HCT116 (cell line): ENCODE measurements at regions not wholly inside any gene's neighbourhood (a gene's known extent, or its start where the extent isn't known, plus 50 kb on each side); places are given as distances from the start of the nearest gene placed in this dataset.

Experiments used
- ATAC-seq: fragments of 200-7000 bp; cut with Tn5 transposase; 2 replicates; pipeline ENCODE4 v1.9.1; 2020; ENCODE audit warnings: mild to moderate bottlenecking, moderate library complexity
- BruUV-seq: library from RNA; stranded (reverse); fragments of 400-500 nt; replicated peaks from 2 replicates; lab custom pipeline; 2021; lab: Mats Ljungman, UMichigan
- CTCF ChIA-PET: fragments of 300-600 bp; sonication (Branson Sonifier 250); formaldehyde crosslinking; loops from one replicate; lab custom pipeline; 2021; ENCODE audit warnings: antibody characterized with exemption; lab: Charles Lee
- POLR2A ChIA-PET: fragments of 300-600, 350-600 bp; sonication (Branson Sonifier 250); formaldehyde crosslinking; loops from one replicate; lab custom pipeline; 2021; ENCODE audit warnings: antibody characterized with exemption; lab: Charles Lee
- RAD21 ChIA-PET, 2 experiments: fragments of 300-600 bp; sonication (Branson Sonifier 250); formaldehyde crosslinking; loops; one replicate each; lab custom pipeline; 2023; ENCODE audit warnings: low total read pairs in 2 of 2; ENCODE audit not compliant: uncharacterized antibody in 2 of 2, unreplicated experiment in 2 of 2, low non-redundant PET in 1 of 2; lab: Charles Lee
- DNase-seq: peaks from one replicate; pipeline ENCODE4 v3.0.0-alpha.2; 2010; ENCODE audit warnings: low read depth, low spot score
- H2AFZ ChIP-seq: fragments of 200-600 bp; shearing (Covaris generic), sonication (generic); 2 replicates; pipeline ENCODE4 v1.6.1; 2017; ENCODE audit warnings: low read depth, mixed run types, mixed read lengths, antibody characterized with exemption, low read length; ENCODE audit not compliant: poor library complexity, severe bottlenecking
- H3K27ac ChIP-seq: 2 replicates; pipeline ENCODE4 v1.5.1; 2012; ENCODE audit warnings: low read depth, low read length
- H3K27me3 ChIP-seq: fragments of 200-600 bp; sonication (generic); 2 replicates; pipeline ENCODE4 v1.6.1; 2016; ENCODE audit warnings: mixed run types, low read length, mixed read lengths; ENCODE audit not compliant: insufficient read depth
- H3K36me3 ChIP-seq, 2 experiments: fragments of 200-500 bp in 1 of 2; fragments of 200-600 bp in 1 of 2; sonication (Bioruptor generic) in 1 of 2; sonication (generic) in 1 of 2; 2 replicates each; pipeline versions ENCODE4 v1.5.1 to v1.6.1; 2014 to 2016; ENCODE audit warnings: low read length in 2 of 2, inconsistent platforms in 1 of 2, mixed read lengths in 1 of 2, mixed run types in 1 of 2; ENCODE audit not compliant: insufficient read depth in 2 of 2, control insufficient read depth in 1 of 2
- H3K4me1 ChIP-seq, 2 experiments: fragments of 200-600 bp in 1 of 2; sonication (generic) in 1 of 2; 2 replicates each; pipeline versions ENCODE4 v1.5.1 to v1.6.1; 2012 to 2017; ENCODE audit warnings: low read length in 2 of 2, inconsistent platforms in 1 of 2, mild to moderate bottlenecking in 1 of 2, mixed read lengths in 1 of 2, mixed run types in 1 of 2, moderate library complexity in 1 of 2; ENCODE audit not compliant: insufficient read depth in 2 of 2, control insufficient read depth in 1 of 2
- H3K4me2 ChIP-seq: fragments of 200-600 bp; sonication (generic); 2 replicates; pipeline ENCODE4 v1.6.1; 2017; ENCODE audit warnings: mixed run types, low read length, mixed read lengths
- H3K4me3 ChIP-seq, 2 experiments: fragments of 200-600 bp in 1 of 2; sonication (generic) in 1 of 2; replicated peaks in 1 of 2; 2 replicates each; pipeline ENCODE4 v1.5.1; 2011 to 2016; ENCODE audit warnings: low read length in 2 of 2, control low read depth in 1 of 2, low read depth in 1 of 2, mild to moderate bottlenecking in 1 of 2, mixed read lengths in 1 of 2, mixed run types in 1 of 2
- H3K79me2 ChIP-seq: fragments of 200-600 bp; sonication (generic); 2 replicates; pipeline ENCODE4 v1.6.1; 2017; ENCODE audit warnings: mild to moderate bottlenecking, mixed run types, low read length, moderate library complexity, mixed read lengths; ENCODE audit not compliant: insufficient read depth
- H3K9ac ChIP-seq: fragments of 200-600 bp; sonication (generic); 2 replicates; pipeline ENCODE4 v1.6.1; 2016; ENCODE audit warnings: low read length, mixed read lengths
- H3K9me2 ChIP-seq: fragments of 200-600 bp; sonication (generic), shearing (Covaris generic); 2 replicates; pipeline ENCODE4 v1.6.1; 2017; ENCODE audit warnings: mixed run types, mild to moderate bottlenecking, moderate library complexity; ENCODE audit not compliant: insufficient read depth
- H3K9me3 ChIP-seq, 2 experiments: fragments of 200-500 bp in 1 of 2; fragments of 200-600 bp in 1 of 2; sonication (Bioruptor generic) in 1 of 2; sonication (generic) in 1 of 2; 2 replicates each; pipeline ENCODE4 v1.6.1; 2014 to 2017; ENCODE audit warnings: low read length in 2 of 2, mixed read lengths in 2 of 2, inconsistent platforms in 1 of 2, low read depth in 1 of 2, mild to moderate bottlenecking in 1 of 2, mixed run types in 1 of 2, moderate library complexity in 1 of 2; ENCODE audit not compliant: control insufficient read depth in 1 of 2, insufficient read depth in 1 of 2
- H4K20me1 ChIP-seq: fragments of 200-600 bp; sonication (generic), shearing (Covaris generic); 2 replicates; pipeline ENCODE4 v1.6.1; 2017; ENCODE audit warnings: mixed run types, mild to moderate bottlenecking, moderate library complexity; ENCODE audit not compliant: insufficient read depth
- ATF3 ChIP-seq: IDR thresholded peaks from 2 replicates; pipeline ENCODE4 v1.6.1; 2012
- CEBPB ChIP-seq: IDR thresholded peaks from 2 replicates; pipeline ENCODE4 v1.6.1; 2012; ENCODE audit warnings: low read depth
- CTCF ChIP-seq, 3 experiments: fragments of 200-600 bp in 1 of 3; sonication (generic) in 1 of 3; IDR thresholded peaks in 2 of 3; conservative IDR thresholded peaks in 1 of 3; 2 replicates each; pipeline ENCODE4 v1.5.1; 2012 to 2017; ENCODE audit warnings: low read depth in 2 of 3, low read length in 2 of 3, antibody characterized with exemption in 1 of 3, borderline replicate concordance in 1 of 3, control low read depth in 1 of 3, mild to moderate bottlenecking in 1 of 3, mixed read lengths in 1 of 3, mixed run types in 1 of 3, moderate library complexity in 1 of 3; ENCODE audit not compliant: insufficient read depth in 1 of 3
- EGR1 ChIP-seq: IDR thresholded peaks from 2 replicates; pipeline ENCODE4 v1.6.1; 2012; ENCODE audit warnings: low read depth
- EZH2 ChIP-seq: fragments of 200-600 bp; sonication (generic); IDR thresholded peaks from 2 replicates; pipeline ENCODE4 v1.6.1; 2017; ENCODE audit warnings: antibody characterized with exemption, mixed run types
- POLR2A ChIP-seq: IDR thresholded peaks from 2 replicates; pipeline ENCODE4 v1.7.0; 2011; ENCODE audit warnings: borderline replicate concordance; ENCODE audit not compliant: insufficient read depth, insufficient read length; ENCODE audit errors: extremely low read depth
- RAD21 ChIP-seq: IDR thresholded peaks from 2 replicates; pipeline ENCODE4 v1.6.1; 2012; ENCODE audit warnings: low read depth, mild to moderate bottlenecking
- SP1 ChIP-seq: IDR thresholded peaks from 2 replicates; pipeline ENCODE4 v1.6.1; 2012; ENCODE audit warnings: low read depth
- SRF ChIP-seq: IDR thresholded peaks from 2 replicates; pipeline ENCODE4 v1.6.1; 2012; ENCODE audit warnings: low read depth
- TCF7L2 ChIP-seq: IDR thresholded peaks from 2 replicates; pipeline ENCODE4 v1.7.0; 2011; ENCODE audit warnings: borderline replicate concordance, inconsistent platforms; ENCODE audit not compliant: insufficient read depth, insufficient read length; ENCODE audit errors: extremely low read depth
- YY1 ChIP-seq: IDR thresholded peaks from 2 replicates; pipeline ENCODE4 v1.6.1; 2011; ENCODE audit warnings: low read length, low read depth, moderate library complexity, mild to moderate bottlenecking; ENCODE audit not compliant: insufficient replicate concordance; ENCODE audit errors: extremely low read depth
- ZNF274 ChIP-seq: fragments of 200-500 bp; sonication (Bioruptor generic); IDR thresholded peaks from 2 replicates; pipeline ENCODE4 v1.6.1; 2014; ENCODE audit warnings: mild to moderate bottlenecking, low read depth, low read length, inconsistent platforms
- intact Hi-C: fragments of 100-400 bp; cut with micrococcal nuclease; formaldehyde crosslinking; loops from 2 replicates; pipeline ENCODE4 v1.10.0; 2022

- H3K79me2 ChIP-seq = no peaks in the 10 kb centered on the region
- RAD21 ChIA-PET = no interaction called here
- H2AFZ ChIP-seq = no peak overlapping the region
- no peaks in the 10 kb centered on the region for H3K9me3 ChIP-seq
- H3K9ac ChIP-seq = no peak overlapping the region
- H3K27me3 ChIP-seq = no peaks in the 10 kb centered on the region
- no peak overlapping the region for H3K4me2 ChIP-seq
- H3K4me3 ChIP-seq = no peak overlapping the region
- no peak overlapping the region for H3K27ac ChIP-seq
- H4K20me1 ChIP-seq = no peaks in the 10 kb centered on the region
- no TSS peak for BruUV-seq
- POLR2A ChIA-PET = no interaction called here
- H3K36me3 ChIP-seq = no peaks in the 10 kb centered on the region
- TF ChIP-seq YY1 (no peak), TCF7L2 (no peak)
- DNase-seq (no peak), ATAC-seq (no peak)
- CTCF ChIA-PET = no interaction called here
- H3K4me1 ChIP-seq = no peaks in the 10 kb centered on the region
- intact Hi-C loops = no loop called here
- H3K9me2 ChIP-seq = no peaks in the 10 kb centered on the region
Measured at GRCh38 chr13:71045101-71045500, 821.9 kb downstream of the DACH1 start.

GRCh38 chr13:71039440-71039839 is 827.6 kb downstream of the DACH1 start:
- BruUV-seq = no TSS peak

More at GRCh38 chr13:71039440-71039839, 827.6 kb downstream of the DACH1 start:
- Histone ChIP-seq H3K4me2 (no peak overlapping the region), H3K9me2 (no peaks in the 10 kb centered on the region), H3K79me2 (no peaks in the 10 kb centered on the region), H2AFZ (no peak overlapping the region), H3K27ac (no peak overlapping the region), H4K20me1 (no peaks in the 10 kb centered on the region), H3K4me1 (no peaks in the 10 kb centered on the region), H3K4me3 (no peak overlapping the region), H3K36me3 (no peaks in the 10 kb centered on the region), H3K27me3 (no peaks in the 10 kb centered on the region), H3K9ac (no peak overlapping the region), H3K9me3 (no peaks in the 10 kb centered on the region)
- POLR2A ChIA-PET = no interaction called here
- DNase-seq (no peak), ATAC-seq (no peak)
- intact Hi-C loops = no loop called here
- CTCF ChIA-PET = no interaction called here
- RAD21 ChIA-PET = no interaction called here
- no peak for TF ChIP-seq RAD21
- TF ChIP-seq YY1 = no peak
- TF ChIP-seq EZH2 = no peak
- no peak for TF ChIP-seq CEBPB
- no peak for TF ChIP-seq POLR2A
- no peak for TF ChIP-seq SP1
- no peak for TF ChIP-seq SRF
- TF ChIP-seq CTCF (IDR thresholded peaks at IDR 0.05 in 2 of 3, conservative IDR thresholded peaks at IDR 0.05 in 1 of 3; ENCODE audit: borderline replicate concordance in 1 of 3, insufficient read depth in 1 of 3, low read depth in 2 of 3, low read length in 2 of 3) = no peak
- TF ChIP-seq EGR1 = no peak
- TF ChIP-seq ZNF274 = no peak
- TF ChIP-seq ATF3 = no peak
